K562 (cell line): ENCODE measurements at regions not wholly inside any gene's neighbourhood (a gene's known extent, or its start where the extent isn't known, plus 50 kb on each side); places are given as distances from the start of the nearest gene placed in this dataset.

Experiments used
- ATAC-seq: fragments of 200-7000 bp; cut with Tn5 transposase; 3 replicates; pipeline ENCODE4 v1.9.1; 2020; ENCODE audit warnings: moderate library complexity
- BruUV-seq: library from RNA; stranded (reverse); fragments of 400-500 nt; replicated peaks from 2 replicates; lab custom pipeline; 2021; lab: Mats Ljungman, UMichigan
- CTCF ChIA-PET: fragments of 300-600 bp; formaldehyde crosslinking; extraction: SDS; loops from one replicate; lab custom pipeline; 2021; ENCODE audit warnings: low intra/inter-chr PET ratio; lab: Yijun Ruan, JAX
- POLR2A ChIA-PET: fragments of 300-600, 350-650 bp; sonication (Branson Sonifier 250); formaldehyde crosslinking; extraction: SDS; loops from one replicate; lab custom pipeline; 2021; ENCODE audit warnings: antibody characterized with exemption, inconsistent platforms; lab: Yijun Ruan, JAX
- DNase-seq, 4 experiments: peaks; one replicate each; pipeline versions ENCODE4 v3.0.0 to v3.0.0-alpha.2; 2011 to 2018; ENCODE audit warnings: low spot score in 3 of 4, mixed read lengths in 3 of 4; ENCODE audit errors: extremely low read depth in 1 of 4
- FAIRE-seq: peaks from 2 replicates; lab custom pipeline; 2011; peaks lifted over from hg19 to GRCh38; lab: Jason Lieb, UNC
- H2AFZ ChIP-seq: 2 replicates; pipeline ENCODE4 v1.6.0; 2011; ENCODE audit warnings: low read depth, low read length, control low read depth, inconsistent platforms
- H3K27ac ChIP-seq: fragments of 200-600 bp; 3 replicates; pipeline ENCODE4 v1.8.0; 2011; ENCODE audit warnings: low read depth, mild to moderate bottlenecking, control low read depth, inconsistent platforms, low read length, moderate library complexity, mixed read lengths; ENCODE audit errors: extremely low read depth
- H3K27me3 ChIP-seq, 2 experiments: fragments of 300-600 bp in 1 of 2; 2 replicates in 1 of 2; 3 replicates in 1 of 2; pipeline versions ENCODE4 v1.6.0 to v1.8.0; 2011; ENCODE audit warnings: inconsistent platforms in 2 of 2, low read length in 2 of 2, mild to moderate bottlenecking in 1 of 2, mixed read lengths in 1 of 2, moderate library complexity in 1 of 2; ENCODE audit not compliant: control insufficient read depth in 2 of 2, insufficient read depth in 2 of 2
- H3K36me3 ChIP-seq: fragments of 300-600 bp; 3 replicates; pipeline ENCODE4 v1.8.0; 2011; ENCODE audit warnings: mild to moderate bottlenecking, low read length, inconsistent platforms; ENCODE audit not compliant: control insufficient read depth, insufficient read depth
- H3K4me1 ChIP-seq, 2 experiments: fragments of 200-600 bp in 1 of 2; replicated peaks in 1 of 2; 2 replicates in 1 of 2; 3 replicates in 1 of 2; pipeline versions ENCODE4 v1.5.1 to v1.8.0; 2011; ENCODE audit warnings: inconsistent platforms in 2 of 2, low read length in 2 of 2, mild to moderate bottlenecking in 1 of 2, mixed read lengths in 1 of 2, moderate library complexity in 1 of 2; ENCODE audit not compliant: control insufficient read depth in 2 of 2, insufficient read depth in 2 of 2
- H3K4me2 ChIP-seq: 2 replicates; pipeline ENCODE4 v1.6.1; 2011; ENCODE audit warnings: low read length, control low read depth, inconsistent platforms, mixed read lengths; ENCODE audit not compliant: insufficient read depth
- H3K4me3 ChIP-seq: fragments of 200-600 bp; sonication (generic), shearing (Covaris generic); 2 replicates; pipeline ENCODE4 v1.5.1; 2016; ENCODE audit warnings: control low read depth, inconsistent platforms
- H3K79me2 ChIP-seq: fragments of 200-600 bp; 3 replicates; pipeline ENCODE4 v1.8.0; 2011; ENCODE audit warnings: low read length, inconsistent platforms; ENCODE audit not compliant: control insufficient read depth, insufficient read depth
- H3K9ac ChIP-seq, 2 experiments: 2 replicates each; pipeline versions ENCODE4 v1.6.0 to v1.6.1; 2011; ENCODE audit warnings: low read depth in 2 of 2, low read length in 2 of 2, control low read depth in 1 of 2, inconsistent platforms in 1 of 2, mild to moderate bottlenecking in 1 of 2, mixed read lengths in 1 of 2; ENCODE audit not compliant: insufficient read depth in 1 of 2
- H3K9me1 ChIP-seq: one replicate; pipeline ENCODE4 v1.6.0; 2011; ENCODE audit warnings: inconsistent platforms, mild to moderate bottlenecking, low read length, moderate library complexity; ENCODE audit not compliant: control insufficient read depth, insufficient read depth
- H3K9me3 ChIP-seq: replicated peaks from 2 replicates; pipeline ENCODE4 v1.5.1; 2011; ENCODE audit warnings: low read depth, low read length, inconsistent platforms; ENCODE audit not compliant: control insufficient read depth, insufficient read depth
- H4K20me1 ChIP-seq: replicated peaks from 2 replicates; pipeline ENCODE4 v1.6.1; 2011; ENCODE audit warnings: low read length, inconsistent platforms, mixed read lengths; ENCODE audit not compliant: control insufficient read depth, insufficient read depth
- CCNT2 ChIP-seq: IDR thresholded peaks from 2 replicates; pipeline ENCODE4 v1.6.1; 2011; ENCODE audit warnings: borderline replicate concordance, low read depth, mild to moderate bottlenecking, moderate library complexity, mixed read lengths, low read length; ENCODE audit not compliant: insufficient read length; ENCODE audit errors: extremely low read depth
- JUND ChIP-seq, 2 experiments: IDR thresholded peaks; 2 replicates in 1 of 2; 3 replicates in 1 of 2; pipeline ENCODE4 v1.6.1; 2011; ENCODE audit warnings: borderline replicate concordance in 2 of 2, low read depth in 2 of 2, low read length in 2 of 2, improper control_type of control experiment in 1 of 2, missing biosample characterization in 1 of 2, missing genetic modification characterization in 1 of 2, missing genetic modification reagents in 1 of 2
- REST ChIP-seq, 2 experiments: fragments of 450-650 bp; formaldehyde crosslinking in 1 of 2; IDR thresholded peaks; 2 replicates each; pipeline versions ENCODE4 v1.4.0 to v1.6.1; 2014 to 2020; ENCODE audit warnings: mild to moderate bottlenecking in 2 of 2, borderline replicate concordance in 1 of 2, low read depth in 1 of 2
- SRSF1 ChIP-seq: fragments of 200-400 bp; formaldehyde crosslinking; IDR thresholded peaks from 2 replicates; pipeline ENCODE4 v1.6.1; 2017; ENCODE audit warnings: mild to moderate bottlenecking, low read depth, low read length, moderate library complexity
- UBTF ChIP-seq, 2 experiments: IDR thresholded peaks; 2 replicates each; pipeline ENCODE4 v1.6.1; 2012; ENCODE audit warnings: improper control_type of control experiment in 2 of 2, low read depth in 2 of 2, low read length in 2 of 2, borderline replicate concordance in 1 of 2
- ZNF384 ChIP-seq: IDR thresholded peaks from 2 replicates; pipeline ENCODE4 v1.6.1; 2012; ENCODE audit warnings: low read depth, low read length, improper control_type of control experiment
- WGBS: fragments of 100-300 bp; shearing (Covaris generic); methylation state at CpG from one replicate; pipeline ENCODE4 v1.1.6; 2016; ENCODE audit warnings: low coverage, mixed read lengths; ENCODE audit not compliant: insufficient coverage; ENCODE audit errors: missing lambda C conversion rate; 5-methylcytosine and 5-hydroxymethylcytosine counted together
- in situ Hi-C: fragments of 300-500 bp; cut with MboI; formaldehyde crosslinking; loops from 4 replicates; pipeline ENCODE4 v1.15.0; 2018; ENCODE audit warnings: inconsistent platforms, mixed read lengths
- intact Hi-C: fragments of 100-400 bp; cut with micrococcal nuclease; formaldehyde crosslinking; loops from 2 replicates; pipeline ENCODE4 v1.14.2; 2022

- TF ChIP-seq JUND (IDR thresholded peaks at IDR 0.05; ENCODE audit: borderline replicate concordance, low read depth, low read length) (no peak), JUND (tag; IDR thresholded peaks at IDR 0.05; ENCODE audit: borderline replicate concordance, low read depth, low read length) (no peak), CCNT2 (no peak)
Observed at GRCh38 chr5:167840527-167841130, 450.8 kb upstream of the WWC1 start (continued).

GRCh38 chr5:167843881-167844572, 447.4 kb upstream of the WWC1 start:
- ChIA-PET POLR2A (no interaction called here), CTCF (no interaction called here)
- no TSS peak for BruUV-seq
- Histone ChIP-seq H3K9ac (no peak overlapping the region), H3K36me3 (no peaks in the 10 kb centered on the region), H3K4me1 (no peaks in the 10 kb centered on the region), H3K27me3 (no peaks in the 10 kb centered on the region), H3K4me2 (no peak overlapping the region), H3K4me3 (no peak overlapping the region), H4K20me1 (no peaks in the 10 kb centered on the region), H3K79me2 (no peaks in the 10 kb centered on the region), H3K27ac (no peak overlapping the region), H3K9me1 (no peaks in the 10 kb centered on the region), H3K9me3 (no peaks in the 10 kb centered on the region), H2AFZ (no peak overlapping the region)
- intact Hi-C loops, result no loop called here
- no peak for TF ChIP-seq ZNF384
- no peak for TF ChIP-seq SRSF1
- no peak for TF ChIP-seq UBTF (IDR thresholded peaks at IDR 0.05; ENCODE audit: borderline replicate concordance in 1 of 2, low read depth in 2 of 2, low read length in 2 of 2)
- TF ChIP-seq REST (IDR thresholded peaks at IDR 0.05; ENCODE audit: borderline replicate concordance), result no peak
- no peak for TF ChIP-seq REST (CRISPR knock-in tag; IDR thresholded peaks at IDR 0.05; ENCODE audit: low read depth)
- ATAC-seq (no peak), FAIRE-seq (no peak), DNase-seq (no peak)
- in situ Hi-C loops, result no loop called here
- WGBS, result 0% methylated on average over 4 of the region's 4 CpGs
